GM19395 (cell line): ENCODE measurements at regions not wholly inside any gene's neighbourhood (a gene's known extent, or its start where the extent isn't known, plus 50 kb on each side); places are given as distances from the start of the nearest gene placed in this dataset.

ENCODE experiments used
- ATAC-seq: cut with Tn5 transposase; IDR thresholded peaks from one replicate; pipeline ENCODE4 v1.9.1; 2021; ENCODE audit warnings: mild to moderate bottlenecking, moderate library complexity; ENCODE audit not compliant: unreplicated experiment

- ATAC-seq: no peak
Measured at GRCh38 chr1:29673669-29674626, 437.6 kb downstream of the PTPRU start.

- ATAC-seq: no peak
Measured at GRCh38 chr1:29673228-29673500, 436.8 kb downstream of the PTPRU start.

DNA sequence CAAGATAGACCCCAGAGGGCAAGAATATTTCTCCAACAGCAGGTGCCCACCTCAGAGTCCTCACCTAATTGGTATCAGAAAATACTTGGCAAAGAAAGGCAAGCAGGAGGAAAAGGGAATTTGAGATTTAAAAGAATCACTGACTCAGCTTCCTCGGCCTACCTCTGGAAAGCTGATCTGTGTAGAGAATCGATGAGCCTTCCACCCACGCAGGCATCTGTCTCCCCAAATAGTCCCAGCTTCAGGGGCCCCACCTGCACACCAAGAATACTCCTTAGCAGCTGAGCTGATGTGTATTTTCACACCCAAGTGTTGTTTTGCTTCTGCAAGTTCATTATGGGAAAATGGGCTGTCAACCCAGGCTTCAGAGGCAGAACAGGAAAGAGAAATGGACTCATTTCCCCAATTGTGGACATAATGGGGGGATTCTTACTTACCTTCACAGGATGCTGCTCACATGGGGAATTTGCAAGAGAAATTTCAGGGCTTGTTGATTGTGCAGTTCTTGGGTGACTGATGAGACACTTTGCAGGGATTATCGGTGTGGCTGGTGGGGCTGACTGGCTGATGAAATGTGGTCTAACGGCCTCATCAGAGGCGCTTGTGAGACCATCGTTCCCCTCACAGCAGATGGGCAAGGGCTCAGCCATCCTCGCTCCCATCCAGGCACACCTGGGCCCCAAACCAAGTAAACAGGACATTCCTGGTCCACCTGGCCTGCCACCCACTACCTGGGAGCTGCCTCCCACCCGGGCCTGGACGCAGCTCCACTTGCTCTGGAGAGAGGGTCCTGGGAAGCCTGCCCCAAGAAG lies 436.3 kb downstream of the PTPRU start:
- ATAC-seq: no peak

DNA sequence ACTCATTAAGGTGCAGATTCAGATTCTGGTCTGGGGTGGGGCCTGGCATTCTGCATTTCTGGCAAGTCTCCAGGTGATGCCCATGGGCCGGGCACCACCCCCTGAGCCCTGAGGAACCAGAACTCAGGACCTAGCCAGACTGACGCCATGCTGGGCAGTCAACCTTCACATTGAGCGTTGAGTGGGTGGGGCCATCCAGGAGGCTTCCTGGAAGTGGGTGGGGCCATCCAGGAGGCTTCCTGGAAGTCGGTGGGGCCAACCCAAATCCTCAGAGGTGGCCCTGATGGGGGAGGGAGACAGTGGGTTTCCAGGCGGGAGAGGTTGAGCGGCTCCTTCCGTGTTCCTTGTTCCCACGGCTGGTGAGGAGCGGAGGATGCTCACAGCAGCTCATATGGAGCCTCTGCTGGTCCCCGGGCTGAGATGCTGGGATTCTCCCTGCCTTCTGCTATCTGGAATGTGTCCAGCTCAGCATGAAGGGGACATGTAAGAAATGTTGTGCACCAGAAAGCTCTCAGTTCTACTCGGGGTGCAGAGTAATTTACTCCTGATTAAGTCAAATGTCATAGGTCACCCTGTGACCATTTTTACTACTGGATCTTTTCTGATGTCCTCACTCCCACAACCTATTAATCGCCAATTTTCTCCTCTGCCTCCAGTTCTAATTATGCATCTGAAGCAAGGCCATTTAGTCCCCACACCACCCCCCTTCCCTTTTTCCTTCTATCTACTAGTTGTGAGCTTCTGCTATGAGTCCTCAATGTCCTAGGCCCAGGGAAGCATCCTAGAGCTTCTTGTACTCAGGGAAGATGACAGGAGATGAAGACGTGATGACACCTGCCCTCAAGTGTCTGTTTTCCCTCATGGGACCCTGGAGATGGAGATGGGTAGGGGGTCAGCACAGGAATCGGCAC lies 435.4 kb downstream of the PTPRU start:
- no peak for ATAC-seq

DNA sequence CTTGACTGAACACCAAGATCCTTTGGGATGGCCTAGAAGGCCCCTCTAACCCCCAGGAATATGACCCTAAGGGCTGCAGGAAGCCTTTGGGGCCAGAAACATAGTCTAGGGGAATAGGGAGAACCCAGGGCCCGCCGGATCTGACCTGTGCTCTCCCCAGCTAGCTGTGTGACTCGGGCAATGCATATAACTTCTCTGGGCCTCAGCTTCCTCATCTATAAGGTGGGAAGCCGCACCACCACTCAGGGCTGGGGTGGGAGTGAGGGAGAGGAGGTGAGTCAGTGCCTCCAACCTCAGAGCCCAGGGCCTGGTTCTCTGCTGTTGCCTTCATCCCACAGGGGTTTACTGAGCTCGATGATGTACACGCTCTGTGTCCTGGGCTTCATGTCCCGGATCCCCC lies 434.4 kb downstream of the PTPRU start:
- ATAC-seq: no peak

DNA sequence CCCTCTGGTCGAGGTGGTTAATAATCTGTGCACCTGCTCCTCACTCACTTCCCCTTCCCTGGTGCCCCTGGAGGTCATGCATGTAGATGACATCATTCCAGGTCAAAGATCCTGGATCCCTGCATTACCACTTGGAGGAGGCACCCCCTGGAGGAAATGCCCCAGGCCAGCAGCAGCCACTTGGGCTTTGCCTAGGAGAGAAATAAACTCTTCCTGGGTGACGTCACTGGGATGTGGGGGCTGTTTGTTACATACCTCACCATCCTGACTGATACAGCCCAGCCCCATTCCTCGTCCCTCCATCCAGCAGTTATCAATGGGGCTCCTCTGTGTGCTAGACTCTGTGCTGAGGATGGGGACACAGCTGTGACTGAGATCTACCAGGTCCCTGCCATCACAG lies 433.6 kb downstream of the PTPRU start:
- no peak for ATAC-seq

GRCh38 chr1:29669158-29669871 lies 433.0 kb downstream of the PTPRU start:
- no peak for ATAC-seq

GRCh38 chr1:29668551-29669157 lies 432.3 kb downstream of the PTPRU start:
- no peak for ATAC-seq

GRCh38 chr1:29667951-29668350 lies 431.6 kb downstream of the PTPRU start:
- ATAC-seq: no peak

DNA sequence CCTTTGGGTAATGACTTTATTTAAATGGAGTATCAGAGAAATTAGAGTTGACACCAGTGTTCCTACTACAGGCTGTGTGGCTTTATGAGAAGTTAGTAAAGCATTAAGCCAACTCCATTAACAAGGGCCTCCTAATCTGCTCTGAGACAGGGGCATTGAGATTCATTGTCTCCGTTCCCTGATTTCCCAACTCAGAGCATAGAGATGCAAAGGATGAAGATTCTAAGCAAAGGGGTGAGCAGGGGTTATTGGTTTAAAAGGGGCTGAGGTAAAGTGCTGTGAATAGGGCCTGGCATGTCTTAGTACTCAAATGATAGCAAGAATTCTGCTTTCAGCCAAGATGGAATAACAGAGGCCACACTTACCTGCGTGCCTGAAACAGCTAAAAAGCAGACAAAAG lies 428.4 kb downstream of the PTPRU start:
- no peak for ATAC-seq

DNA sequence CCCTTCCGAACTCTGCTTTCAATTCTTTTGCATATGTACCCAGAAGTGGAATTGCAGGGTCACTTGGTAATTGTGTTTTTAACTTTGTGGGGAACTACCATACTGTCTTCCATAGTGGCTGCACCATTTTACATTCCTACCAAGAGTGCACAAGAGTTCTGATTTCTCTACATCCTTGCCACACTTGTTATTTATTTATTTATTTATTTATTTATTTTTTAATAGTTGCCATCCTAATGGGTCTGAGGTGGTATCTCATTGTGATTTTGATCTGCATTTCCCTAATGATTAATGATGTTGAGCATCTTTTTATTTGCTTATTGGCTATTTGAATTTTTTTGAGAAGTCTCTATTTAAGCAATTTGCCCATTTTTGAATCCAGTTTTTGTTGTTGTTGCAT lies 422.4 kb downstream of the PTPRU start:
- no peak for ATAC-seq

DNA sequence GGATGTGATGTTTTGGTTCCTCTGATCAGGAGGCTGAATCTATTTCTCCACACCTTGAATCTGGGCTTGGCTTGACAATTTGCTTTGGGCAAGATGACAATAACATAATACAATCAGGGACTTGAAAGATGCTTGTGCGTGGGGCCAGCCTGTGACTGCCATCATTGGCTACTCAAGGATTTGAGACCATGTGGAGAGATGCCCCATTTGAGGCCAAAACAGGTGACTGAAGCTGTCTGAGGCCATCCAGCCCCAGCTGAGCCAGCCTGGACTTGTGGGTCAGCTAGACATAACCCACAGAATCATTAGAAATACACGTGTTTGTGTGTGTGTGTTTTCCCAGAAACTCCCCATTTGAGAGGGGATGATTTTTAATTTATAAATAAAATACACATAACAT lies 421.5 kb downstream of the PTPRU start:
- no peak for ATAC-seq

GRCh38 chr1:29655945-29656850 lies 419.9 kb downstream of the PTPRU start:
- ATAC-seq: no peak

DNA sequence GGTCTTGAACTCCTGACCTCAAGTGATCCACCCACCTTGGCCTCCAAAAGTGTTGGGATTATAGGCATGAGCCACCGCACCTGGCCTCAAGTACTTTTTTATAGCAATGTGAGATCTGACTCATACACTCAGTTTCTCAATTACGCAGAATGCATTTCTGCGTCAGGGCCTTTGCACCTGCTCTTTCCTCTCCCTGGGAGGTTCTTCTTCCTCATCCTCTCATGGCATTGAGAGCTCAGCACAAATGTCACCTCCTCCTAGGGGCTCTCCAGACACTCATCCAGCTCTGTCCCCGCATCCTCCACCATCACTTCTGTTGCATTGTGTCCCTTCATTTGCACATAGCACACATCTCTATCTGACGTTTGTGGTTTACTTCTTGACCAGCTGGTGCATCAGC lies 418.8 kb downstream of the PTPRU start:
- ATAC-seq: no peak

DNA sequence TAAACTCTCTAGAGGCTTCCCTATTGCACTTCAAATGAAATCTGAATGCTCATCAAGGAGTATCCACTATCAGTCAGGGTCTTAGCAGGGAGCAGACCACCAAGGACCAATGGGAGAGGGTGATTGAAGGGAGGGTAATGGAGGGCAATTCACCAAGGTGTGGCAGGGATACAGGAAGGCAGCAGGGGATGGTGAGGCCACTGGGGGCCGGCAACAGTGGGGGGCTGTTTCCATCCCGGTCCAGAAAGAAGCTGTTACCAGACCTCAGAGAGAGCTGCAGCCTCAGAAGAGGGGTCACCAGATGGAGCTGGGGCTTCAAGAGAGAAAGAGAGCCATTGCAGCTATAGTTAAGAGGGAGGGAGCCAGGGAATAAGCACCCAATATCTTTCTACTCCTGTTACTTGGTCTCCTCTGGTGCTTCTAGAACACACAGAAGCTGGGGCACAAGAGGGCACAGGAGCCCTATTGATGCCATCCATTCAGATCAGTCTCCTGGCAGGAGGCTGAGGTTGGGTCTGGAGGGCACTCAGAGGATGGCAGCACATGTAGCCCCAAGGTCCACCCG lies 417.6 kb downstream of the PTPRU start:
- ATAC-seq: no peak

- ATAC-seq: no peak
Measured at GRCh38 chr1:29653034-29653810, 416.9 kb downstream of the PTPRU start.

- no peak for ATAC-seq
Measured at GRCh38 chr1:29651684-29652665, 415.7 kb downstream of the PTPRU start.
